Erythroblast (primary cell): ENCODE measurements at regions not wholly inside any gene's neighbourhood (a gene's known extent, or its start where the extent isn't known, plus 50 kb on each side); places are given as distances from the start of the nearest gene placed in this dataset.

Experiments used
- GATA1 ChIP-seq: IDR thresholded peaks from 2 replicates; pipeline ENCODE4 v1.6.1; 2011; ENCODE audit warnings: low read depth, mild to moderate bottlenecking, control low read depth, low read length, moderate library complexity
- POLR2A ChIP-seq: IDR thresholded peaks from 2 replicates; pipeline ENCODE4 v1.6.1; 2011; ENCODE audit warnings: mild to moderate bottlenecking, low read length

DNA sequence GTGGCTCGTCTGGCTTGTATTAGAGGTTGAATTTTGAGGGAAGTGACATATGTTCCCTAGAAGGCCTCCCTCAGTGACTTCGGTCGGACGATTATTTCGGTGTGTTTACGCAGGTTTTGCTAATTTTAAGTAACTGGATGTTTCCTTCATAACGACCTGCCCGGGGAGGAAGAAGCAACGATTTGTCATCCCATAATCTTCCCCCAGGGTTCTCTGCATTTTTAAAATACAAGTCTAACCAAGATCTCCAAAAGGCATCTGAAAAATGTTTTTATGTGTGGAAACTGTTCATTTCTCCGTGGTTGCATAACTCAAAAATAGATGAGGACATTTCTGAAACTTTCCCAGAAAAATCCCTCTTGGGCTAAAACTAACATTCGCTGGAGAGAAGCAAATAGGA is 195.4 kb downstream of the SHOX start:
- TF ChIP-seq POLR2A (no peak), GATA1 (no peak)
